HepG2 (cell line): ENCODE measurements at regions not wholly inside any gene's neighbourhood (a gene's known extent, or its start where the extent isn't known, plus 50 kb on each side); places are given as distances from the start of the nearest gene placed in this dataset.

ENCODE experiments used
- CBX1 ChIP-seq: IDR thresholded peaks from one replicate; pipeline ENCODE4 v1.6.1; 2016; ENCODE audit warnings: antibody characterized with exemption, low read depth
- CBX2 ChIP-seq, 2 experiments: fragments of 200-600 bp in 1 of 2; sonication (generic); formaldehyde crosslinking in 1 of 2; IDR thresholded peaks; 2 replicates each; pipeline versions ENCODE4 v1.7.0 to v1.8.1; 2018 to 2022; ENCODE audit warnings: low read depth in 2 of 2, low read length in 1 of 2, mild to moderate bottlenecking in 1 of 2, missing genetic modification reagents in 1 of 2
- IRF2 ChIP-seq: IDR thresholded peaks from 2 replicates; pipeline ENCODE4 v1.6.1; 2018; ENCODE audit warnings: missing genetic modification reagents, missing compliant biosample characterization
- ZNF124 ChIP-seq: sonication (generic); formaldehyde crosslinking; IDR thresholded peaks from 2 replicates; pipeline ENCODE4 v1.4.0; 2020; ENCODE audit warnings: missing genetic modification reagents
- ZNF280D ChIP-seq: sonication (generic); formaldehyde crosslinking; IDR thresholded peaks from 2 replicates; pipeline ENCODE4 v1.5.1; 2020; ENCODE audit warnings: mild to moderate bottlenecking, missing genetic modification reagents

GRCh38 chr15:69659454-69660050 is 206.9 kb downstream of the RPLP1 start:
- TF ChIP-seq IRF2 (CRISPR knock-in tag) (no peak), ZNF124 (CRISPR knock-in tag) (no peak), ZNF280D (CRISPR knock-in tag) (no peak), CBX2 (IDR thresholded peaks at IDR 0.05; ENCODE audit: low read depth, low read length) (no peak), CBX2 (CRISPR knock-in tag; IDR thresholded peaks at IDR 0.05; ENCODE audit: low read depth) (no peak), CBX1 (no peak)
